ENCODE measurements at regions not wholly inside any gene's neighbourhood (a gene's known extent, or its start where the extent isn't known, plus 50 kb on each side); places are given as distances from the start of the nearest gene placed in this dataset.
"Not testable (repeated sequence)": the region's sequence is repeated elsewhere in the genome, so short reads cannot be mapped to it uniquely, and the experiment has no call there.

- not testable (repeated sequence) for DNase-seq
Measured at GRCh38 chr16:16448423-16448822, 69.5 kb downstream of the NPIPA7 start.

DNA sequence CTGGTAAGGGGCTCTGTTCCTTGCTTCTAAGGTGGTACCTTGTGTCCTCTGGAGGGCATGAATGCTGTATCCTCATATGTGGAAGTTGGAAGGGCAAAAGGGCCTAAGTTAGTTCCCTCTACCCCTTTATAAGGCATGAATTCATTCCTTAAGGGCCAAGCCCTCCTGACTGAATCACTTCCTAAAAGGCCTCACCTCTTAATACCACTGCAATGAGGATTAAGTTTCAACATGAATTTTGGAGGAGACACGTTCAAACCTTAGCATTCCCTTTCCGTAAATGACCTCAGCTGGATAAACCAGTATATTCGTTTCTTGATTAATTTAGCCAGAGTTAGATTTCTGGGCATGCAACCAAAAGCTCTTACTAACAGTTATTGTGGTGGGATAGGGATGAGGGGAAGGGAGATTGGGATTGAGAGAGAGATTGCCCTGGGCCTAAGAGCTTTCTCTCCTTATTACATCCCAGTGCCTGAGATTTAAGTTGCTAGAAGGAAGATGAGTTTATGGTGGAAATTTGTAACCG is 70.8 kb downstream of the NPIPA7 start:
- DNase-seq, result not testable (repeated sequence)

- not testable (repeated sequence) for DNase-seq
Measured at GRCh38 chr16:16451721-16452410, 72.9 kb downstream of the NPIPA7 start.

DNA sequence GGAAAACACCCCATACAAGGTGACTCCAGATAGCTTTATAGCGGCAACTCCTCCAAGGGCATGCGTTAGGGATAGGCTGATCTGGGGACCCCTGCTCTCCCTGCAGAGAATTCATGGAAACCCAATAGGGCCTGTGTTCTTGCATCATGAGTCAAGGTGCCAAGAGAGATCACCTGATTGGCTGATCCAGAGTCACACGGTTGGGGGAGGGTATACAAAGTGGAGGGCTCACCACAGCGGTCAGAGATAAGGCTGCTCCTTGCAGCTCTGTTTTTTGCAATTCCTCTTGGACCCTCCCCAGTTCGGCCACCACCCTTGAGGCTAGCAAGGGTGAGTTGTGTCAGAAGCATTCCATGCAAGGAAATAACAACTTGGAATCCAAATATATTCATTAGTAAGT is 79.6 kb downstream of the NPIPA7 start:
- not testable (repeated sequence) for DNase-seq

- DNase-seq, result not testable (repeated sequence)
Measured at GRCh38 chr16:16463792-16464191, 84.9 kb downstream of the NPIPA7 start.

DNA sequence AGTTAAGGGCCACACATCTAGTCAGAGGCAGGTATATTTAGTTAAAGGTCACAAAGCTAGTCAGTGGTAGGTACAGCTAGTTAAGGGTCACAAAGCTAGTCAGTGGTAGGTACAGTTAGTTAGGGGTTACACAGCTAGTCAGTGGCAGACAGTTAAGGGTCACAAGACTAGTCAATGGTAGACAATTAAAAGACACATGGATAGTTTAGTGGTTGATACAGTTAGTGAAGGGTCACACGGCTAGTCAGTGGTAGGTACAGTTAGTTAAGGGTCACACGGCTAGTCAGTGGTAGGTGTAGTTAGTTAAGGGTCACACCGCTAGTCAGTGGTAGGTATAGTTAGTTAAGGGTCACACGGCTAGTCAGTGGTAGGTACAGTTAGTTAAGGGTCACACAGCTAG is 110.0 kb downstream of the NPIPA7 start:
- not testable (repeated sequence) for DNase-seq

DNA sequence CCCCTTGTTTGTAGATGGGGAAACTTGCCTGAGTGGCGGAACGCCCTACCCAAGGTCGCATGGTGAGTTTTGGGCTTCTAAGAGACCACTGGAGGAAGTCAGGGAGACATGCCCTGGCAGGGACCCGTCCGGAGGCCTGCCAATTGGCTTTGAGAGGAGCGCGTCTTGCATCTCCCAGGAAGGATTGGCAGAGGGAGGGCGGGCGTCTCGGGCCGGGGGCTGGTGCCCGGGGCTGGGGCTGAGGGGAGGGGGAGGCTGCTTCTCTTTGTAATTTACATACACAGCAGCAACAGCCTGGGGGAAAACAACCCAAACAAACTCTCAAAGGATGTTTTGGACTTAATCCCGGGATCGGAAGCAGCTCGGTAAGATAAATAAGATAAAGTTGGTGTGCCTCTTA is 110.5 kb downstream of the NPIPA7 start:
- DNase-seq, result not testable (repeated sequence)

GRCh38 chr16:16494114-16494513 is 115.2 kb downstream of the NPIPA7 start:
- not testable (repeated sequence) for DNase-seq

- DNase-seq, result not testable (repeated sequence)
Measured at GRCh38 chr16:16494998-16495397, 116.1 kb downstream of the NPIPA7 start.

DNA sequence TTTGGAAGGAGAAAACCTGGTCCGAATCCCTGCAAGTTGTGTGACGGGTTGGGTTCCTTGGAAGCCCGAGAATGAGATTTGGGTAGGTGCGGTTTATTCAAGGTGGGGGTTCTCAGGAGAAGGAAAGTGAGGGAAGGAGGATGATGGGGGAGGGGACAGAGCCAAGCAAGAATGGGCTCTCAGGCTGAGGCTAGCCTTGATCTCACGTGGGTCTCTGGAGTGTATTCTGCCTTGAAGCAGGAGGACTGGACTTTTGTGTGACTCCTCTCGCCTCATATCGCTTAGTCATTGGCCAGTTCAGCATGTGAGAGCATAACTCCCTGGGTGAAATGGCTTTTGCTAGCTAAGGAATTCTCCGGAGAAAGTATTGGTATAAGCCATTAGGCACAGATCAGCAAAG is 120.9 kb downstream of the NPIPA7 start:
- not testable (repeated sequence) for DNase-seq

DNA sequence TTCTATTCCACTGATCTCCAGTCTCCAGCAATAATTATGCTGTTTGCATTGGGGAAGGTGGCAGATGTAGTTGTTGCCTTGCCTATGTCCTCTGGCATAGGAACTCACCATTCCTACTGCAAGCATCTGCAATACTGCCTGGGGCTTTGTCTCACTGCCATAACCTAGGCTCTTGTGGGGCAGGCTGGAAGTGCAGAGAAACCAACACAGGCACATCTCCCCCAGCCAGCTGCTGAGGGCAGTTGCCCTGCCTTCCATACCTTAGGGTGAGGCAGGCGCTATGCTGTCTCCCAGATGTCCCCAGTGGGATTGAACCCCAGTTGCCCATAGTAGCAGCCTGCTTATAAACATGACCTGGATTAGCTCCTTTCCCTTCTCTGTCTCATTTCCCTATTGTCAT is 128.1 kb downstream of the NPIPA7 start:
- DNase-seq, result not testable (repeated sequence)

- not testable (repeated sequence) for DNase-seq
Measured at GRCh38 chr16:16508344-16508743, 129.4 kb downstream of the NPIPA7 start.

- not testable (repeated sequence) for DNase-seq
Measured at GRCh38 chr16:16519395-16519794, 140.5 kb downstream of the NPIPA7 start.

DNA sequence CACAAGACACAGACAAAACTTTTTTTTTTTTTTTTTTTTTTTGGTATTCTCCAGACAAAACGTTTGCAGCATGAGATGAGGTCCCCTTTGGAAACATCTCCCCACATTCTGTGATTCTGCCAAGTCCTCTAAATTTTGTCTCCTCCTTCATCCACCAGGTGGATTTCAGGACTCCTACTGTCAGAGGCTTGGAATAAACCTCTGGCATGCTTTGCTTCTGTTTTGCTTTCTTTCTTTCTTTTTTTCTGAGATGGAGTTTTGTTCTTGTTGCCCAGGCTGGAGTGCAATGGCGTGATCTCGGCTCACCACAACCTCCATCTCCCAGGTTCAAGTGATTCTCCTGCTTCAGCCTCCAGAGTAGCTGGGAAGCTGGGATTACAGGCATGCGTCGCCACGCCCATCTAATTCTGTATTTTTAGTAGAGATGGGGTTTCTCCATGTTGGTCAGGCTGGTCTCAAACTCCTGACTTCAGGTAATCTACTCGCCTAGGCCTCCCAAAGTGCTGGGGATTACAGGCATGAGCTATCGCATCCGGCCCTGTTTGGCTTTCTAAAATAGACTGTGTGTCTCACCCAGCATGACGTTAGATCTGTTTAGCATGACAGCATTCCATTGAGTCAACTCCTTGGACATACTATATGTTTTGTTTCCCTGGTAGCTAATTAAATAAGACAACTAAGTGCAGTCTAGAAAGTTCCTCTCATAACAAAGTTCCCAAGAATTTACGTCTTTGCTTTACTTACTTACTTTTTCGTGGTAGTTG is 142.5 kb downstream of the NPIPA7 start:
- not testable (repeated sequence) for DNase-seq

GRCh38 chr16:16526998-16527397 is 148.1 kb downstream of the NPIPA7 start:
- not testable (repeated sequence) for DNase-seq

DNA sequence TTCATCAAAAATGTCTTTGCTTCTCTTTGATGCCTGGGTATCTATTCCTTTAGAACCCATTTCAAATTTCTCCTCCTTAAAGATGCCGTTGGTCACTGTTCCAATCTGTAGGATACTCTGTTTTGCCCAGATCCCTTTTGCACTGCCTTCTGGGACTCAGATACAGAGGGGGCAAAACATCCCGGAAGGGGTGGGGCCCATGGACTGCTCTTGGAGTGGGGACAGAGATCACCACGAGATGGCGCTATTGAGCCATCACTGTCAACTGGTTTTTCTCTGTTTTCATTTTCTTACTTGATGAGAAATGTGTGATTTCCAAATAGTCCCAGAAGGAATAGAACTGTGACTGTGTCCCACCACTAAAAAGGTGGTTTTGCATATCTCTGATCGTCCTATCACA is 151.8 kb downstream of the NPIPA7 start:
- not testable (repeated sequence) for DNase-seq

- DNase-seq, result not testable (repeated sequence)
Measured at GRCh38 chr16:16535565-16535964, 156.6 kb downstream of the NPIPA7 start.

- DNase-seq, result not testable (repeated sequence)
Measured at GRCh38 chr16:16536151-16536550, 157.2 kb downstream of the NPIPA7 start.

DNA sequence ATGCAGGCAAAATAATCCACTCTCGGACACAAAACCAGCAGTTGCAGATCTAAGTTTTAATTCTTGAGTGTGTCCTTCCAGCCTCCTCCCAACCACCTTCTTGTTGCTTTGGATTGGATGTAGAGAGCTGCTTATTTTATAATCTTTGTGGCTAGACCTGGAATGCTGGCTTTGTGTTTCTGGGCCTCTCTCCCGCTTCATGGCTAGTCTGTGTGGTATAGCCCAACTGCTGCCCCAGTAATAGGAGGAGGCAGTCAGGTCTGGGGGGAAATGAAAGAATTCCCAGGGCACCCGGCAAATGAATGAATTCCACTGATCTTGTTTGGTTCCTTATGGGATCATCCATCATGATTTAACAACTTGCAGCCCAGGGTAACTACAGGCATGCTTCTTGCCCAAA is 170.8 kb downstream of the NPIPA7 start:
- not testable (repeated sequence) for DNase-seq

DNA sequence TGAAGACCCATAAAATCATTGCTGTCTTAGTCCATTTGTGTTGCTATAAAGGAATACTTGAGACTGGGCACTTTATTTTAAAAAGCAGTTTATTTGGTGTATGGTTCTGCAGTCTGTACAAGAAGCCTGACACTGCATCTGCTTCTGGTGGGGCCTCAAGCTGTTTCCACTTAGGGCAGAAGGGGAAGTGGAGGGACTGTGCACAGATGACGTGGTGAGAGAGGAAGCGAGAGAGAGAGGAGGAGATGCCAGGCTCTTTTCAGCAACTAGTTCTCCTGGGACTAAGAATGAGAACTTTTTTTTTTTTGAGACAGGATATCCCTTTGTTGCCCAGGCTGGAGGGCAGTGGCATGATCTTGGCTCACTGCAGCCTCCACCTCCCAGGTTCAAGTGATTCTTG is 171.9 kb downstream of the NPIPA7 start:
- not testable (repeated sequence) for DNase-seq

DNA sequence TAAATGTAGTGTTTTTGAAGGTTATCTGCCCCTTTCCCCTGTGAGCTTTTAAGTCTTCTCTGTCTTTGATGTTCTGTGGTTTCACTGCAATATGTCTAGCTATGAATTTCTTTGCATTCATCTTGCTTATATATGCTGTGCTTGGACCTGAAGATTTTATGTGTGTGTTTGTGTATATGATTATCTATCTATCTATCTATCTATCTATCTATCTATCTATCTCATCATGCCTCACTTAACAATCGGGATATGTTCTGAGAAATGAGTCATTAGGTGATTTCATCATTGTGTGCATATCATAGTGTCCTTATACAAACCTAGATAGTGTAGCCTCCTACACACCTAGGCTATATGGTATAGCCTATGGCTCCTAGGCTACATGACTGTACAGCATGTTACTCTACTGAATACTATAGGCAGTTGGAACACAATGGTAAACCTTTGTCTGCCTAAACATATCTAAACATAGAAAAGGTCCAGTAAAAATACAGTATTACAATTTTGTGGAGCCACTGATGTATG is 173.9 kb downstream of the NPIPA7 start:
- not testable (repeated sequence) for DNase-seq

DNA sequence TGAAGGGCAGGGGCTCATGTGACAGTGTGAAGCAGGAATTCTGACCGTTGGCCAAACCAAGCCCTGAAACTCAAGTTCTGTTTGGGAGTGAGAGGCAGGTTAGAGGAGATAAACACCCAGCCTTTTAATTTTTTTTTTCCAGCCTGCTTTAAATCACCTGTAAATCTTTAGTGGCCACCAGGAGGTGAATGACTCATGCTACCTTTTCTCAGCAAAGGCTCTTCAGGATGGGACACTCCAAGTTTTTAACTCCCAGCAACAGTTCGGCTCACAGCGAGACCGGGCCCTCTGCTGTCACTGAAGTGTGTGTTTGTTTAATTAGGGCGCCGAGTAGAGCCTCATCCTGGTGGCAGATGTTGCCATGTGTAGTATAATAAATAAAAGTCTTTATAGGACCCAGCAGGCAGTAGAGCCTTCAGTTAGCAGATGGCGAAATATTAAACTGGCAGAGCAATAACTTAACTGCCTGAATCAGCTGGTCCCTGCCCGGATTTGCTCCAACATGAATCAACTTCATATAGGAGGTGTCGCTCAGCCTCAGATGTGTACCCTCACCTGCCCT is 180.3 kb downstream of the NPIPA7 start:
- DNase-seq, result not testable (repeated sequence)

- not testable (repeated sequence) for DNase-seq
Measured at GRCh38 chr16:16561532-16561931, 182.6 kb downstream of the NPIPA7 start.
